WTC11 (cell line): ENCODE measurements at regions not wholly inside any gene's neighbourhood (a gene's known extent, or its start where the extent isn't known, plus 50 kb on each side); places are given as distances from the start of the nearest gene placed in this dataset.

Experiments
- ATAC-seq: fragments of 200-7000 bp; cut with Tn5 transposase; 2 replicates; pipeline ENCODE4 v1.10.0; 2021; ENCODE audit warnings: mild to moderate bottlenecking, moderate library complexity
- CTCF ChIA-PET: fragments of 300-600 bp; sonication (Branson Sonifier 250); formaldehyde crosslinking; loops from one replicate; lab custom pipeline; 2021; ENCODE audit warnings: antibody characterized with exemption; lab: Charles Lee
- POLR2A ChIA-PET: fragments of 350-600 bp; sonication (Branson Sonifier 250); formaldehyde crosslinking; loops from one replicate; lab custom pipeline; 2021; ENCODE audit warnings: antibody characterized with exemption; lab: Charles Lee
- DNase-seq: peaks from one replicate; pipeline ENCODE4 v3.0.0; 2021; ENCODE audit warnings: low spot score
- H3K27ac Mint-ChIP-seq: 2 replicates; pipeline ENCODE4 v1.8.0; 2021; ENCODE audit warnings: mixed read lengths
- H3K27me3 Mint-ChIP-seq: 2 replicates; pipeline ENCODE4 v1.8.0; 2021; ENCODE audit warnings: low read depth, mild to moderate bottlenecking, moderate library complexity, mixed read lengths
- H3K36me3 Mint-ChIP-seq: 2 replicates; pipeline ENCODE4 v1.8.0; 2021; ENCODE audit warnings: mixed read lengths
- H3K4me1 Mint-ChIP-seq: 2 replicates; pipeline ENCODE4 v1.8.0; 2022; ENCODE audit warnings: mixed read lengths
- H3K4me3 Mint-ChIP-seq: 2 replicates; pipeline ENCODE4 v1.8.0; 2021; ENCODE audit warnings: mild to moderate bottlenecking, moderate library complexity, mixed read lengths
- H3K9me3 Mint-ChIP-seq: 2 replicates; pipeline ENCODE4 v1.8.0; 2021; ENCODE audit warnings: mixed read lengths
- AR ChIP-seq: fragments of 250-450 bp; sonication (Bioruptor Pico); IDR thresholded peaks from 2 replicates; pipeline ENCODE4 v1.9.0; 2021; ENCODE audit warnings: mild to moderate bottlenecking
- ATF3 ChIP-seq: sonication (generic); formaldehyde crosslinking; conservative IDR thresholded peaks from 2 replicates; pipeline ENCODE4 v1.8.1; 2022; ENCODE audit warnings: mild to moderate bottlenecking, missing genetic modification reagents
- CDX4 ChIP-seq: fragments of 250-450 bp; sonication (Bioruptor Pico); IDR thresholded peaks from 2 replicates; pipeline ENCODE4 v1.9.0; 2021; ENCODE audit warnings: moderate library complexity, mild to moderate bottlenecking, inconsistent platforms, borderline replicate concordance
- CREM ChIP-seq: sonication (generic); formaldehyde crosslinking; IDR thresholded peaks from 2 replicates; pipeline ENCODE4 v1.8.1; 2022; ENCODE audit warnings: mild to moderate bottlenecking, missing genetic modification reagents, moderate library complexity
- CTCF ChIP-seq: fragments of 200-600 bp; IDR thresholded peaks from 2 replicates; pipeline ENCODE4 v1.8.0; 2022; ENCODE audit warnings: antibody characterized with exemption
- E2F1 ChIP-seq: sonication (generic); formaldehyde crosslinking; IDR thresholded peaks from 2 replicates; pipeline ENCODE4 v1.8.0; 2022; ENCODE audit warnings: mild to moderate bottlenecking, missing genetic modification reagents
- ERG ChIP-seq: fragments of 250-450 bp; sonication (Bioruptor Pico); IDR thresholded peaks from 2 replicates; pipeline ENCODE4 v1.8.0; 2021; ENCODE audit warnings: mild to moderate bottlenecking
- HMGA2 ChIP-seq: fragments of 250-450 bp; sonication (Bioruptor Pico); IDR thresholded peaks from 2 replicates; pipeline ENCODE4 v1.4.0; 2021; ENCODE audit warnings: mild to moderate bottlenecking, moderate library complexity
- IRF1 ChIP-seq: sonication (generic); formaldehyde crosslinking; IDR thresholded peaks from 2 replicates; pipeline ENCODE4 v1.8.0; 2023; ENCODE audit warnings: missing genetic modification reagents
- MAX ChIP-seq: sonication (generic); formaldehyde crosslinking; IDR thresholded peaks from 2 replicates; pipeline ENCODE4 v1.8.0; 2022; ENCODE audit warnings: mild to moderate bottlenecking, missing genetic modification reagents
- MYBL2 ChIP-seq: sonication (generic); formaldehyde crosslinking; IDR thresholded peaks from 2 replicates; pipeline ENCODE4 v1.8.1; 2023; ENCODE audit warnings: mild to moderate bottlenecking, moderate library complexity, missing genetic modification reagents
- NFATC4 ChIP-seq: fragments of 250-450 bp; sonication (Bioruptor Pico); IDR thresholded peaks from 2 replicates; pipeline ENCODE4 v1.9.0; 2021; ENCODE audit warnings: mild to moderate bottlenecking
- NFE2L1 ChIP-seq: sonication (generic); formaldehyde crosslinking; IDR thresholded peaks from 2 replicates; pipeline ENCODE4 v1.8.1; 2023; ENCODE audit warnings: missing genetic modification reagents
- OVOL2 ChIP-seq: fragments of 250-450 bp; sonication (Bioruptor Pico); IDR thresholded peaks from 2 replicates; pipeline ENCODE4 v1.9.0; 2021; ENCODE audit warnings: mild to moderate bottlenecking, borderline replicate concordance
- PREB ChIP-seq: sonication (generic); formaldehyde crosslinking; IDR thresholded peaks from 2 replicates; pipeline ENCODE4 v1.8.1; 2022; ENCODE audit warnings: mild to moderate bottlenecking, missing genetic modification reagents, moderate library complexity, borderline replicate concordance
- SOX15 ChIP-seq: fragments of 250-450 bp; sonication (Bioruptor Pico); IDR thresholded peaks from 2 replicates; pipeline ENCODE4 v1.9.0; 2021; ENCODE audit warnings: mild to moderate bottlenecking
- SP1 ChIP-seq: sonication (generic); formaldehyde crosslinking; conservative IDR thresholded peaks from 2 replicates; pipeline ENCODE4 v1.8.1; 2022; ENCODE audit warnings: missing genetic modification reagents
- TCF7 ChIP-seq: sonication (generic); formaldehyde crosslinking; IDR thresholded peaks from 2 replicates; pipeline ENCODE4 v1.8.0; 2022; ENCODE audit warnings: mild to moderate bottlenecking, low read depth, missing genetic modification reagents, moderate library complexity
- TEAD1 ChIP-seq: sonication (generic); formaldehyde crosslinking; IDR thresholded peaks from 2 replicates; pipeline ENCODE4 v1.8.0; 2022; ENCODE audit warnings: mild to moderate bottlenecking, missing genetic modification reagents
- ZMAT4 ChIP-seq: fragments of 250-450 bp; sonication (Bioruptor Pico); IDR thresholded peaks from 2 replicates; pipeline ENCODE4 v1.9.0; 2021; ENCODE audit warnings: mild to moderate bottlenecking
- ZNF121 ChIP-seq: sonication (generic); formaldehyde crosslinking; IDR thresholded peaks from 2 replicates; pipeline ENCODE4 v1.8.0; 2023; ENCODE audit warnings: missing genetic modification reagents
- ZNF263 ChIP-seq: sonication (generic); formaldehyde crosslinking; IDR thresholded peaks from 2 replicates; pipeline ENCODE4 v1.8.1; 2022; ENCODE audit warnings: low read depth, mild to moderate bottlenecking, moderate library complexity, missing genetic modification reagents
- ZNF512 ChIP-seq: sonication (generic); formaldehyde crosslinking; IDR thresholded peaks from 2 replicates; pipeline ENCODE4 v1.8.1; 2022; ENCODE audit warnings: missing genetic modification reagents, borderline replicate concordance

GRCh38 chr15:35603301-35603700 is 57.3 kb upstream of the DPH6 start (continued):
- TF ChIP-seq HMGA2 (CRISPR knock-in tag) (no peak), CTCF (no peak), ZNF263 (no peak), NFE2L1 (CRISPR knock-in tag) (no peak), SP1 (no peak)
- TF ChIP-seq, all 79 proteins: peak for 0

GRCh38 chr15:35603856-35604255 is 57.9 kb upstream of the DPH6 start:
- H3K4me3 Mint-ChIP-seq, result no peak overlapping the region
- DNase-seq, result no peak
- no peak for ATAC-seq
- H3K9me3 Mint-ChIP-seq, result 0 out of 2 replicates have a peak, but pooled peaks cover 4% of the 10 kb centered on the region
- H3K4me1 Mint-ChIP-seq, result peaks cover 4% of the 10 kb centered on the region
- POLR2A ChIA-PET, result no interaction called here
- H3K27ac Mint-ChIP-seq, result no peak overlapping the region
- CTCF ChIA-PET, result no interaction called here
- TF ChIP-seq ATF3 (no peak), MYBL2 (CRISPR knock-in tag) (no peak), NFATC4 (CRISPR knock-in tag) (no peak), TEAD1 (CRISPR knock-in tag) (no peak), ZNF121 (no peak), ZMAT4 (CRISPR knock-in tag) (no peak), TCF7 (CRISPR knock-in tag) (no peak), CREM (no peak), MAX (CRISPR knock-in tag) (no peak), PREB (CRISPR knock-in tag) (no peak), ZNF512 (CRISPR knock-in tag) (no peak), SOX15 (CRISPR knock-in tag) (no peak), IRF1 (no peak), AR (CRISPR knock-in tag) (no peak), OVOL2 (CRISPR knock-in tag) (no peak), E2F1 (CRISPR knock-in tag) (no peak), ZNF263 (no peak), CDX4 (no peak), ERG (CRISPR knock-in tag) (no peak)
- TF ChIP-seq, all 79 proteins: peak for 0
- no peaks in the 10 kb centered on the region for H3K27me3 Mint-ChIP-seq
- H3K36me3 Mint-ChIP-seq, result no peaks in the 10 kb centered on the region
